GM23248 (cell line): ENCODE measurements at regions not wholly inside any gene's neighbourhood (a gene's known extent, or its start where the extent isn't known, plus 50 kb on each side); places are given as distances from the start of the nearest gene placed in this dataset.

Source experiments
- EZH2 ChIP-seq: fragments of 200-600 bp; sonication (generic); IDR thresholded peaks from 2 replicates; pipeline ENCODE4 v1.6.1; 2018; ENCODE audit warnings: antibody characterized with exemption, mild to moderate bottlenecking; ENCODE audit not compliant: insufficient read depth, poor library complexity, severe bottlenecking
- EZH2phosphoT487 ChIP-seq: fragments of 200-600 bp; sonication (generic); IDR thresholded peaks from 2 replicates; pipeline ENCODE4 v1.6.1; 2018; ENCODE audit warnings: antibody characterized with exemption, moderate library complexity, mild to moderate bottlenecking, low read depth; ENCODE audit not compliant: insufficient read depth

- TF ChIP-seq EZH2 = no peak
- TF ChIP-seq EZH2phosphoT487 = no peak
Observed at GRCh38 chr2:3135676-3136075, 241.9 kb downstream of the EIPR1 start.
